BJ (cell line): ENCODE measurements at regions not wholly inside any gene's neighbourhood (a gene's known extent, or its start where the extent isn't known, plus 50 kb on each side); places are given as distances from the start of the nearest gene placed in this dataset.

Experiments used
- CTCF ChIA-PET: fragments of 350-600 bp; formaldehyde crosslinking; extraction: SDS; loops from one replicate; lab custom pipeline; 2021; ENCODE audit warnings: antibody characterized with exemption, inconsistent platforms; lab: Yijun Ruan, JAX
- POLR2A ChIA-PET: fragments of 300-600 bp; sonication (Branson Sonifier 250); formaldehyde crosslinking; extraction: SDS; loops from one replicate; lab custom pipeline; 2021; ENCODE audit warnings: antibody characterized with exemption; lab: Charles Lee
- DNase-seq: peaks from one replicate; pipeline ENCODE4 v3.0.0-alpha.2; 2011; ENCODE audit warnings: low read depth
- H3K27me3 ChIP-seq: 2 replicates; pipeline ENCODE4 v1.6.0; 2011; ENCODE audit warnings: low read length; ENCODE audit not compliant: control insufficient read depth, insufficient read depth
- H3K36me3 ChIP-seq: 2 replicates; pipeline ENCODE4 v1.5.1; 2011; ENCODE audit warnings: low read length; ENCODE audit not compliant: control insufficient read depth, insufficient read depth
- H3K4me3 ChIP-seq: 2 replicates; pipeline ENCODE4 v1.5.1; 2011; ENCODE audit warnings: low read depth, mild to moderate bottlenecking, control low read depth, low read length
- TF ChIP-seq, protein P1 (sequence below): IDR thresholded peaks from 2 replicates; pipeline ENCODE4 v1.5.1; 2011; ENCODE audit warnings: low read depth, mild to moderate bottlenecking, control low read depth, inconsistent platforms, low read length, moderate library complexity; ENCODE audit not compliant: insufficient read depth

DNA sequence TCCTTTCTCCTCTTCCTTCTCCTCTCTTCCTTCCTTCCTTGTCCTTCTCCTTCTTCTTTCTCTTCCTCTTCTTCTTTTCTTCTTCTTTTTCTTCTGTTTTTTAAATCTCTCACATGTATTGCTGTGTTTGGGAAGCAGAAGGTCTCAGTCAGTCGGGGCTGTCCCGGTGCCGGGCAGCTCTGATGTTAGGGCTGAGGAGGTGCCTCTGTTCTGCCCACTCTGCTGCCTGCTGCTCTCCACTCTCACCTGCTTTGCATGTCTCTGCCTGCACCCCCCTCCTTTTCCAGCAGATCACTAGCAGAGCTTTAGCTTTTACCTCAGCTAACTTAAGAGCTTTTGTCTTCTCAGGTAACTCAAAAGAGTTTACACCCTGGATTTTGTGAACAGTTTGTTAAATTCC is 276.6 kb downstream of the CHRM3 start:
- H3K27me3 ChIP-seq: no peaks in the 10 kb centered on the region
- DNase-seq: no peak
- no peaks in the 10 kb centered on the region for H3K36me3 ChIP-seq
- TF ChIP-seq, protein P1, sequence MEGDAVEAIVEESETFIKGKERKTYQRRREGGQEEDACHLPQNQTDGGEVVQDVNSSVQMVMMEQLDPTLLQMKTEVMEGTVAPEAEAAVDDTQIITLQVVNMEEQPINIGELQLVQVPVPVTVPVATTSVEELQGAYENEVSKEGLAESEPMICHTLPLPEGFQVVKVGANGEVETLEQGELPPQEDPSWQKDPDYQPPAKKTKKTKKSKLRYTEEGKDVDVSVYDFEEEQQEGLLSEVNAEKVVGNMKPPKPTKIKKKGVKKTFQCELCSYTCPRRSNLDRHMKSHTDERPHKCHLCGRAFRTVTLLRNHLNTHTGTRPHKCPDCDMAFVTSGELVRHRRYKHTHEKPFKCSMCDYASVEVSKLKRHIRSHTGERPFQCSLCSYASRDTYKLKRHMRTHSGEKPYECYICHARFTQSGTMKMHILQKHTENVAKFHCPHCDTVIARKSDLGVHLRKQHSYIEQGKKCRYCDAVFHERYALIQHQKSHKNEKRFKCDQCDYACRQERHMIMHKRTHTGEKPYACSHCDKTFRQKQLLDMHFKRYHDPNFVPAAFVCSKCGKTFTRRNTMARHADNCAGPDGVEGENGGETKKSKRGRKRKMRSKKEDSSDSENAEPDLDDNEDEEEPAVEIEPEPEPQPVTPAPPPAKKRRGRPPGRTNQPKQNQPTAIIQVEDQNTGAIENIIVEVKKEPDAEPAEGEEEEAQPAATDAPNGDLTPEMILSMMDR: no peak
- CTCF ChIA-PET: no interaction called here
- POLR2A ChIA-PET: no interaction called here
- no peak overlapping the region for H3K4me3 ChIP-seq

DNA sequence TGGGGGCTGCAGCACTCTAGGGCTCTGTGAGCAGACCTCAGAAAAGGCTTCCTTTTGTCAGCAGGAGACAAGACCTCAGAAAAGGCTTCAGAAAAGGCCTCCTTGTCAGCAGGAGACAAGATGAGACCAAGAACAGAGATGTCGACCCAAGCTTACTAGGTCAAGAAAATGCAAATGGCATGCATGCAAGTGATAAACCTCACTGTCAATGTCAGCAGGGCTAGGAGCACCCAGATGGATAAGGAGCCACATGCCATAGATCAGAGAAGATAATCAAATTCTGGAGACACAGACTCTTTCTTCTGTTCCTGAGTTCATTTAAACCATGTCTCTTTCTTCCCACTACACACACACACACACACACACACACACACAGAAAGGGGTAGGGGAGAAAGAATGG is 285.9 kb downstream of the CHRM3 start:
- Histone ChIP-seq H3K36me3 (no peaks in the 10 kb centered on the region), H3K4me3 (no peak overlapping the region), H3K27me3 (no peaks in the 10 kb centered on the region)
- ChIA-PET CTCF (no interaction called here), POLR2A (no interaction called here)
- DNase-seq: no peak
- TF ChIP-seq, protein P1: no peak

DNA sequence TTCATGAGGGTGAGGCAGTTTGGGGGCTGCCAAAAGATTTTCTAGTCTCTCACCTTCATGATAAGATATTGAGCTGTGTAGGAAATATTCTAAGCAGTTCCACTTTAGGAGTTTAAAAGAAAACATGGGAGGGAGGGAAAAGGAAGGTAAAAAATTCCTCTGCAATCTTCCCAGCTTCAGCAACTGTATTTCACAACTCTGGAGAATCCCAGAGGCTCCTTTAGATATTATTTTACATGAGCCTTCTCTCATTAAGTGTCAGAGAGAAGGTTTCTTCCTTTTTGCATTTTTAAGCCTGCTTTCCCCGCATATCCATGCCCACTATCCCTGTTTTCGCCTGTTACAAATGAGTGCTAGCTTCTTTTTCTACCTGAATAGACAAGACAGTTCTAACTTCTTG is 289.4 kb downstream of the CHRM3 start:
- no peaks in the 10 kb centered on the region for H3K36me3 ChIP-seq
- CTCF ChIA-PET: no interaction called here
- H3K4me3 ChIP-seq: no peak overlapping the region
- H3K27me3 ChIP-seq: no peaks in the 10 kb centered on the region
- POLR2A ChIA-PET: no interaction called here
- no peak for DNase-seq
- TF ChIP-seq, protein P1: no peak

DNA sequence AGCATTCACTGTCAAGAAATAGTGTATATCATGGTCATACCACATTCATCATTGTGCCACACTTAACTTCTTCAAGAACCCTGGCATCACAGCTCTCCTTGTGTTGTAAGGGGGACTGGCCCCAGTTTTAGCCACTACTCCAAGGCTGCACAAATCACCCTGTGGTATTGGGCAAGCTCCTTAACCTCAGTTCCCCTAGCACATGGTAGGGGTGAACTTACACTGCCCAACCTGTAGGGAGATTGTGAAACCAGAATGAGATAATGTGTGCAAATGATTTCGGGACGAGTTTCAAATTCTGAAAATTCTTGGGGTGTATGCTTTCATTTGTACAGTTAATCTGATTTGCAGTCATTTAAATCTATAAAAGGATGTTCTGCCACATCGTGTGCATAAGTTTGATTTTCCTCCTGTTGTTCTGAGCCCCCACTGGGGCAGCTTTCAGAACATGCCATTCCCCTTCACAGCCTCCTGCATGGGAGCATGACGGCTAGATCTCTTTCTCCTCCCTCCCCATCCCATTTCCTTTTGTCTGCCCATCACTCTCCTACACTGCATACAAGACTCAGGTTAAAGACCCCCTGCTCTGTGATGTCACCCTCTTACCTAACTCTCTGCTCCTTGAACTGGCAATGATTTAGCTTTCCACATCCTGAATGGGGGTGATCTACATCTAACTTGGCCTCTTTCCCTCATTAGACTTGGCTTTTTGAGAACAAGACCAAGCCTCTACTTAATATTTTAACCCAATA is 290.3 kb downstream of the CHRM3 start:
- POLR2A ChIA-PET: no interaction called here
- CTCF ChIA-PET: no interaction called here
- H3K27me3 ChIP-seq: no peaks in the 10 kb centered on the region

DNA sequence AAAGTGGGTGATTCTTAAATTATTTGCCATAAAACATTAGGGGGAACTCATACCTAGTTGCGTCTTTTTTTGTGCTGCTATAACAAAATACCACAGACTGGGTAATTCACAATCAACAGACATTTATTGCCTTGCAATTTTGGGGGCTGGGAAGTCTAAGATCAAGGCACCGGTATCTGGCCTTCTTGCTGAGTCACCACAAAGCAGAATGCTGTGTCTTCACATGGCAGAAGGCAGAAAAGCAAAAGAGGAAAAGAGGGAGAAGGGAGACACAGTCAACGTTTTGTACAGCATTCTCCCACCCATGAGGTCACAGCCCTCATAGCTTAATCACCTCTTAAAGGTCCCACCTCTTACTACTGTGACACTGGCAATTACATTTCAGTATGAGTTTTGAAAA is 291.0 kb downstream of the CHRM3 start:
- H3K27me3 ChIP-seq: no peaks in the 10 kb centered on the region
- H3K4me3 ChIP-seq: no peak overlapping the region
- DNase-seq: no peak
- POLR2A ChIA-PET: no interaction called here
- H3K36me3 ChIP-seq: no peaks in the 10 kb centered on the region
- CTCF ChIA-PET: no interaction called here
- TF ChIP-seq, protein P1: no peak

More for the DNA sequence above, 290.3 kb downstream of the CHRM3 start:
- DNase-seq: no peak
- H3K4me3 ChIP-seq: no peak overlapping the region
- TF ChIP-seq, protein P1: no peak
- H3K36me3 ChIP-seq: no peaks in the 10 kb centered on the region
